B cell (primary cell): ENCODE measurements at regions not wholly inside any gene's neighbourhood (a gene's known extent, or its start where the extent isn't known, plus 50 kb on each side); places are given as distances from the start of the nearest gene placed in this dataset.

ENCODE experiments used
- ATAC-seq: fragments of 200-7000 bp; cut with Tn5 transposase; one replicate; pipeline ENCODE4 v1.10.0; 2021; ENCODE audit warnings: low read depth, mild to moderate bottlenecking, moderate number of reproducible peaks, moderate library complexity
- CTCF ChIA-PET: fragments of 350-600 bp; sonication (Branson Sonifier 250); formaldehyde crosslinking; loops from one replicate; lab custom pipeline; 2021; ENCODE audit warnings: antibody characterized with exemption, inconsistent platforms; lab: Charles Lee
- POLR2A ChIA-PET: fragments of 350-600 bp; sonication (Branson Sonifier 250); formaldehyde crosslinking; loops from one replicate; lab custom pipeline; 2021; ENCODE audit warnings: antibody characterized with exemption; lab: Charles Lee
- DNase-seq: peaks from one replicate; pipeline ENCODE4 v3.0.0; 2013
- H2AFZ ChIP-seq: 2 replicates; pipeline ENCODE4 v1.6.1; 2012; ENCODE audit warnings: mild to moderate bottlenecking, low read depth, low read length; ENCODE audit not compliant: insufficient read depth, poor library complexity, severe bottlenecking
- H3K27ac ChIP-seq, 2 donors: 1 replicate in 1 of 2; 2 replicates in 1 of 2; pipeline ENCODE4 v1.5.1; 2012 to 2013; ENCODE audit warnings: low read length in 2 of 2, mild to moderate bottlenecking in 2 of 2, moderate library complexity in 1 of 2
- H3K27me3 ChIP-seq, 4 experiments: fragments of 200-600 bp in 1 of 4; sonication (generic) in 1 of 4; replicated peaks in 1 of 4; 1 replicate in 2 of 4; 2 replicates in 2 of 4; pipeline versions ENCODE4 v1.6.1 to v1.7.0; 2013 to 2016; ENCODE audit warnings: low read length in 3 of 4, mild to moderate bottlenecking in 2 of 4, mixed read lengths in 1 of 4, moderate library complexity in 1 of 4; ENCODE audit not compliant: insufficient read depth in 4 of 4, control insufficient read depth in 3 of 4; ENCODE audit errors: control extremely low read depth in 1 of 4
- H3K36me3 ChIP-seq, 2 experiments: replicated peaks in 1 of 2; 1 replicate in 1 of 2; 2 replicates in 1 of 2; pipeline versions ENCODE4 v1.6.1 to v1.7.1; 2013; ENCODE audit warnings: low read length in 1 of 2; ENCODE audit not compliant: insufficient read depth in 2 of 2, control insufficient read depth in 1 of 2; ENCODE audit errors: control extremely low read depth in 1 of 2, extremely low read depth in 1 of 2
- H3K4me1 ChIP-seq, 2 donors: fragments of 200-600 bp in 1 of 2; sonication (generic) in 1 of 2; 1 replicate in 1 of 2; 2 replicates in 1 of 2; pipeline versions ENCODE4 v1.5.1 to v1.6.1; 2013 to 2017; ENCODE audit warnings: low read length in 2 of 2; ENCODE audit not compliant: control insufficient read depth in 2 of 2, insufficient read depth in 2 of 2
- H3K4me2 ChIP-seq: replicated peaks from 2 replicates; pipeline ENCODE3; 2012; ENCODE audit warnings: mild to moderate bottlenecking, low read depth, low read length; ENCODE audit not compliant: poor library complexity, severe bottlenecking
- H3K4me3 ChIP-seq, 5 experiments: fragments of 200-600 bp in 1 of 5; sonication (generic) in 1 of 5; 1 replicate in 3 of 5; 2 replicates in 2 of 5; pipeline versions ENCODE4 v1.5.1 to v1.7.0; 2011 to 2016; ENCODE audit warnings: low read length in 4 of 5, mild to moderate bottlenecking in 4 of 5, low read depth in 2 of 5, control low read depth in 1 of 5, moderate library complexity in 1 of 5; ENCODE audit not compliant: insufficient read depth in 1 of 5; ENCODE audit errors: control extremely low read depth in 1 of 5, extremely low read depth in 1 of 5
- H3K79me2 ChIP-seq: fragments of 200-600 bp; sonication (generic); one replicate; pipeline ENCODE4 v1.6.0; 2016; ENCODE audit warnings: low read length; ENCODE audit not compliant: control insufficient read depth, insufficient read depth
- H3K9ac ChIP-seq: fragments of 200-600 bp; sonication (generic); 2 replicates; pipeline ENCODE4 v1.6.1; 2017; ENCODE audit warnings: mild to moderate bottlenecking, low read length, moderate library complexity
- H3K9me3 ChIP-seq, 3 donors: one replicate each; pipeline versions ENCODE4 v1.6.1 to v1.7.1; 2013; ENCODE audit warnings: low read length in 2 of 3; ENCODE audit not compliant: control insufficient read depth in 2 of 3, insufficient read depth in 1 of 3; ENCODE audit errors: control extremely low read depth in 1 of 3
- H4K20me1 ChIP-seq: 2 replicates; pipeline ENCODE4 v1.6.0; 2012; ENCODE audit warnings: mild to moderate bottlenecking, low read length; ENCODE audit not compliant: insufficient read depth, control insufficient read depth, poor library complexity, severe bottlenecking
- H3K27ac Mint-ChIP-seq: one replicate; pipeline ENCODE4 v1.8.0; 2021; ENCODE audit warnings: mixed read lengths
- H3K27me3 Mint-ChIP-seq: one replicate; pipeline ENCODE4 v1.8.0; 2021; ENCODE audit warnings: mixed read lengths
- H3K4me1 Mint-ChIP-seq: one replicate; pipeline ENCODE4 v1.8.0; 2021; ENCODE audit warnings: mixed read lengths
- H3K4me3 Mint-ChIP-seq: one replicate; pipeline ENCODE4 v1.8.0; 2021; ENCODE audit warnings: mixed read lengths
- H3K9me3 Mint-ChIP-seq: one replicate; pipeline ENCODE4 v1.8.0; 2022; ENCODE audit warnings: mixed read lengths; ENCODE audit not compliant: insufficient read depth
- CTCF ChIP-seq: fragments of 200-600 bp; IDR thresholded peaks from one replicate; pipeline ENCODE4 v1.8.0; 2022; ENCODE audit warnings: antibody characterized with exemption, mild to moderate bottlenecking
- EZH2 ChIP-seq: IDR thresholded peaks from 2 replicates; pipeline ENCODE4 v1.6.1; 2012; ENCODE audit warnings: borderline replicate concordance, low read depth, mild to moderate bottlenecking, moderate library complexity, low read length; ENCODE audit not compliant: insufficient read depth, poor library complexity, severe bottlenecking
- WGBS: methylation state at CpG from one replicate; pipeline ENCODE4 v1.1.5; 2013; ENCODE audit warnings: missing lambda C conversion rate; ENCODE audit not compliant: insufficient coverage; 5-methylcytosine and 5-hydroxymethylcytosine counted together
- intact Hi-C: fragments of 100-400 bp; cut with micrococcal nuclease; formaldehyde crosslinking; loops from one replicate; pipeline ENCODE4 v1.10.0; 2022

GRCh38 chr14:38608244-38608643, 352.4 kb upstream of the CLEC14A start:
- H3K27me3 Mint-ChIP-seq, result no peaks in the 10 kb centered on the region

More at GRCh38 chr14:38608244-38608643, 352.4 kb upstream of the CLEC14A start:
- Histone ChIP-seq H4K20me1 (no peaks in the 10 kb centered on the region), H3K4me2 (no peak overlapping the region), H3K4me1 (no peaks in the 10 kb centered on the region), H3K9me3 (peaks cover 0 to 6% (median 2%) of the 10 kb centered on the region in 3 donors), H3K79me2 (no peaks in the 10 kb centered on the region), H3K27ac (no peak overlapping the region), H3K36me3 (no peaks in the 10 kb centered on the region), H2AFZ (no peak overlapping the region), H3K27me3 (no peaks in the 10 kb centered on the region), H3K4me3 (no peak overlapping the region), H3K9ac (no peak overlapping the region)
- ATAC-seq (no peak), DNase-seq (no peak)
- WGBS, result 83% methylated on average over 1 of the region's 1 CpG
- TF ChIP-seq CTCF (no peak), EZH2 (no peak)
- CTCF ChIA-PET, result no interaction called here
- Mint-ChIP-seq H3K27ac (no peak overlapping the region), H3K4me3 (no peak overlapping the region), H3K9me3 (peaks cover 2% of the 10 kb centered on the region), H3K4me1 (no peaks in the 10 kb centered on the region)
- intact Hi-C loops, result no loop called here
- POLR2A ChIA-PET, result no interaction called here
